Mesendoderm (in vitro differentiated cells): ENCODE measurements at regions not wholly inside any gene's neighbourhood (a gene's known extent, or its start where the extent isn't known, plus 50 kb on each side); places are given as distances from the start of the nearest gene placed in this dataset.
"Not testable (repeated sequence)": the region's sequence is repeated elsewhere in the genome, so short reads cannot be mapped to it uniquely, and the experiment has no call there.

ENCODE experiments used
- DNase-seq: peaks from one replicate; pipeline ENCODE4 v3.0.0; 2013
- H2AK5ac ChIP-seq: 2 replicates; pipeline ENCODE4 v1.6.1; 2013; ENCODE audit warnings: low read length, inconsistent platforms
- H2BK120ac ChIP-seq: 2 replicates; pipeline ENCODE4 v1.6.1; 2013; ENCODE audit warnings: low read depth, mild to moderate bottlenecking, low read length, moderate library complexity, mixed read lengths
- H2BK15ac ChIP-seq: replicated peaks from 2 replicates; pipeline ENCODE4 v1.6.1; 2013; ENCODE audit warnings: low read depth, mild to moderate bottlenecking, moderate library complexity
- H2BK5ac ChIP-seq: 2 replicates; pipeline ENCODE4 v1.6.1; 2013; ENCODE audit warnings: low read length, inconsistent platforms
- H3K18ac ChIP-seq: 2 replicates; pipeline ENCODE4 v1.6.1; 2013; ENCODE audit warnings: mild to moderate bottlenecking, low read length, mixed read lengths
- H3K23ac ChIP-seq: one replicate; pipeline ENCODE4 v1.6.1; 2013; ENCODE audit warnings: low read length
- H3K27ac ChIP-seq: 2 replicates; pipeline ENCODE4 v1.5.1; 2013; ENCODE audit warnings: low read depth, mild to moderate bottlenecking, inconsistent platforms, low read length, moderate library complexity
- H3K27me3 ChIP-seq: 2 replicates; pipeline ENCODE4 v1.6.1; 2013; ENCODE audit warnings: low read length, control low read depth, mild to moderate bottlenecking, inconsistent platforms; ENCODE audit not compliant: insufficient read depth, poor library complexity
- H3K36me3 ChIP-seq: 2 replicates; pipeline ENCODE4 v1.6.1; 2013; ENCODE audit warnings: low read length, inconsistent platforms; ENCODE audit not compliant: control insufficient read depth, insufficient read depth
- H3K4ac ChIP-seq: one replicate; pipeline ENCODE4 v1.6.1; 2013; ENCODE audit warnings: low read depth, mild to moderate bottlenecking, low read length, moderate library complexity
- H3K4me1 ChIP-seq: 2 replicates; pipeline ENCODE4 v1.6.1; 2013; ENCODE audit warnings: low read depth, low read length, inconsistent platforms; ENCODE audit not compliant: control insufficient read depth
- H3K4me2 ChIP-seq: 2 replicates; pipeline ENCODE4 v1.6.1; 2013; ENCODE audit warnings: low read length
- H3K4me3 ChIP-seq: 2 replicates; pipeline ENCODE4 v1.5.1; 2013; ENCODE audit warnings: mild to moderate bottlenecking, low read length
- H3K56ac ChIP-seq: one replicate; pipeline ENCODE4 v1.6.1; 2013; ENCODE audit warnings: low read length
- H3K79me1 ChIP-seq: 2 replicates; pipeline ENCODE4 v1.6.1; 2013; ENCODE audit warnings: low read length, inconsistent platforms
- H3K79me2 ChIP-seq: 2 replicates; pipeline ENCODE4 v1.6.1; 2013; ENCODE audit warnings: mild to moderate bottlenecking, low read length; ENCODE audit not compliant: control insufficient read depth, insufficient read depth
- H3K9ac ChIP-seq: 2 replicates; pipeline ENCODE4 v1.6.1; 2013; ENCODE audit warnings: low read length, inconsistent platforms
- H4K5ac ChIP-seq: one replicate; pipeline ENCODE4 v1.6.1; 2013; ENCODE audit warnings: low read length
- H4K8ac ChIP-seq: one replicate; pipeline ENCODE4 v1.6.1; 2013; ENCODE audit warnings: low read depth, mild to moderate bottlenecking, control low read depth, low read length, moderate library complexity
- WGBS: extraction: QIAGEN DNeasy Blood & Tissue Kit; methylation state at CpG from one replicate; pipeline ENCODE4 v1.1.7; 2013; ENCODE audit warnings: low lambda C conversion rate, missing lambda C conversion rate; ENCODE audit not compliant: insufficient coverage; ENCODE audit errors: extremely low coverage; 5-methylcytosine and 5-hydroxymethylcytosine counted together

DNA sequence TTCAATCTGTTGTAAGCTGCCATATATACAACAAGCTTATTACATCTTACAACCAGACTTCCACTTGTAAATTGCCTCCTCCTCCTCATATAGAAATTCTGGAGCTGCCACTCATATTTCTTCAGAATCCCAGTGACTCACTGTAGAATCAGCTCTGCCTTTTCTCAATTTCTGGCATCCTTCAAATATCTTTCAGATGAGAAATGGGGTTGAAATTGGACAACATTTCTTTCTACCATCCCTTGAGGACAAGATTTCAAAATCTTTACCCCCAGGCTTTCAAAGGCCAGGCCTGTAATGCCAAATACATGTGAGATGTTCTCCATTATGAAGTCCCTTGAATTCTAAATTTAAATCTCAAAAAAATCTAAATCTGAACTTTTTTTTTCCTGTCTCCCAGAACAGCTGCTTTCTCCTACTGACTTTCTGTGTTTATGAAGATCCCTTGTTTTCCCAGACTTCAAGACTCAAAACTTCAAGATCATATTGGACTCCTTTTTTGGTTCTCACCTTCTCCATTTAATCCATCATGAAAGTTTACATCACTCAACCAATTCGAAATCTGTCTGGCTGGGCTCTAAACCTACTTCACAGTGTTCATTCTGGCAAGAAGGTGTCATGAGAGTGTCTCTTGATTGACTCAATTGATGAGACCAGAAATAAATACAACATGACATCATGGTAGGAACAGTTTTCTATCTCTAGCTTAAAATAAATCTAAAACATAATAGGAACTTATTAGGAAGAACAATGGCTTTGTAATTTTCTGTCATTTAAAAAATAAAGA lies 109.8 kb downstream of the HMHB1 start:
- Histone ChIP-seq H3K27me3 (no peaks in the 10 kb centered on the region), H2BK5ac (no peak overlapping the region), H2AK5ac (no peak overlapping the region), H2BK15ac (peak overlapping the region; percentile 45), H3K36me3 (no peaks in the 10 kb centered on the region), H3K23ac (no peak overlapping the region), H3K4me2 (no peak overlapping the region), H3K56ac (no peak overlapping the region), H3K27ac (no peak overlapping the region), H2BK120ac (no peak overlapping the region), H3K79me2 (no peaks in the 10 kb centered on the region), H4K8ac (no peak overlapping the region), H3K4ac (no peak overlapping the region), H3K9ac (no peak overlapping the region), H3K4me3 (no peak overlapping the region), H4K5ac (no peak overlapping the region), H3K79me1 (no peaks in the 10 kb centered on the region), H3K18ac (peak overlapping the region; percentile 80), H3K4me1 (peaks cover 4% of the 10 kb centered on the region)
- no peak for DNase-seq
- WGBS: no CpG with 5 or more reads among the region's 1 CpG

DNA sequence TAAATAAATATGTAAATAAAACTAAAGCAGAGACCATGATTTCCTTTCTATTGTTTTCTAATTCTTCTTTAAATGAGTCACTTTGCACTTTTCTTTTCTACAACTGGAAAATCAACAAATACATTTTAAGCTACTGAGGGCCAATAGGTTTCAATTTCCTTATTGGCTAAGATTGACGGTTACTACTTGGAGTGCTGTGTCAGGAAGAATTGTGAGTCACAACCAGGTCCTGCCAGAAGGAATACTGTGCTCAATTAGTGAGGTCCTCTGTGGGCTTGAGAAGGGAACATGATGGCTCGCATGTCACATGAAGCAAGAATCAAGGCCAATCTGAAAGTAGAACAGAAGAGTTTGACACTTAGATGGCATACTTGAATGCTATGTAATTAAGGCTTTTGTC lies 110.8 kb downstream of the HMHB1 start:
- H2BK5ac ChIP-seq: no peak overlapping the region
- H3K4me3 ChIP-seq: no peak overlapping the region
- H3K4me2 ChIP-seq: no peak overlapping the region
- no peak overlapping the region for H3K9ac ChIP-seq
- no CpG with 5 or more reads among the region's 2 CpGs for WGBS
- no peak overlapping the region for H3K18ac ChIP-seq
- H3K4me1 ChIP-seq: peaks cover 4% of the 10 kb centered on the region
- H3K23ac ChIP-seq: no peak overlapping the region
- H3K79me2 ChIP-seq: no peaks in the 10 kb centered on the region
- H4K8ac ChIP-seq: no peak overlapping the region
- H2BK120ac ChIP-seq: no peak overlapping the region
- H3K36me3 ChIP-seq: no peaks in the 10 kb centered on the region
- H2AK5ac ChIP-seq: no peak overlapping the region
- H3K27me3 ChIP-seq: no peaks in the 10 kb centered on the region
- H3K56ac ChIP-seq: no peak overlapping the region
- H3K79me1 ChIP-seq: no peaks in the 10 kb centered on the region
- no peak overlapping the region for H4K5ac ChIP-seq
- no peak overlapping the region for H3K27ac ChIP-seq
- no peak overlapping the region for H3K4ac ChIP-seq
- no peak overlapping the region for H2BK15ac ChIP-seq
- DNase-seq: peak; percentile 64

DNA sequence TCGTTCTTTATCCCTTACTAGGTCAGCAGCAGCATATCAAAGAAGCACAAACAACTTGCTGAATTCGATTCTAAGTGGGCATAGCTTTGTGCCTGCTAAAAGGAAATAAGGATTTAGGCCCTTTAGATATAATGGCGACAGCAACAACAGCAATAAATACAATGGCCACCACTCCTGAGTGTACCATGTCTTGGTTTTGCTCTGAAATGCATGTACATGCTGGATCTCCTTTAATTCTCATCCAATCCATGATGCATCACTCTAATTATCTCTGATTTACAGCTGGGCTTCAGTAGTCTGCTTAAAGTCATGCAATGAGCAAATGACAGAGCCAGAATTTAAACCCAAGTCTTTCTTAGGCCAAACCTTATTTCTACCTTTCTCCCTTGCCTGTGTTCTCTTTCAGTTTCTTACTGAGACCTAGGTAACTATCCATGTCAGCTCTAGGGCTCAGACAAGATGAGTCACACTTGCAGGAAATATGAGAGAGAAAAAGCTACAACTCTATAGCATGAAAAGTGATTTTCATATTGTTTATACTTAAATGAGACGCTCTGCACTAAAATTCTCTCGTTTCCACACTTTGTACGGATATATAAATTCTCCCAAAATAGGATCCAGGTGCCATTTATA lies 111.8 kb downstream of the HMHB1 start:
- Histone ChIP-seq H2AK5ac (no peak overlapping the region), H3K36me3 (no peaks in the 10 kb centered on the region), H3K27ac (peak overlapping the region; percentile 77), H3K4me2 (no peak overlapping the region), H3K18ac (peak overlapping the region; percentile 97), H3K23ac (no peak overlapping the region), H3K4me1 (peaks cover 4% of the 10 kb centered on the region), H3K4ac (peak overlapping the region; percentile 71), H2BK5ac (peak overlapping the region; percentile 85), H3K9ac (peak overlapping the region; percentile 19), H2BK120ac (peak overlapping the region; percentile 90), H3K56ac (peak overlapping the region; percentile 6), H3K79me2 (no peaks in the 10 kb centered on the region), H4K8ac (no peak overlapping the region), H3K4me3 (no peak overlapping the region), H4K5ac (no peak overlapping the region), H3K79me1 (no peaks in the 10 kb centered on the region), H2BK15ac (peak overlapping the region; percentile 78), H3K27me3 (no peaks in the 10 kb centered on the region)
- DNase-seq: peak; percentile 26
- no CpG with 5 or more reads among the region's 6 CpGs for WGBS

DNA sequence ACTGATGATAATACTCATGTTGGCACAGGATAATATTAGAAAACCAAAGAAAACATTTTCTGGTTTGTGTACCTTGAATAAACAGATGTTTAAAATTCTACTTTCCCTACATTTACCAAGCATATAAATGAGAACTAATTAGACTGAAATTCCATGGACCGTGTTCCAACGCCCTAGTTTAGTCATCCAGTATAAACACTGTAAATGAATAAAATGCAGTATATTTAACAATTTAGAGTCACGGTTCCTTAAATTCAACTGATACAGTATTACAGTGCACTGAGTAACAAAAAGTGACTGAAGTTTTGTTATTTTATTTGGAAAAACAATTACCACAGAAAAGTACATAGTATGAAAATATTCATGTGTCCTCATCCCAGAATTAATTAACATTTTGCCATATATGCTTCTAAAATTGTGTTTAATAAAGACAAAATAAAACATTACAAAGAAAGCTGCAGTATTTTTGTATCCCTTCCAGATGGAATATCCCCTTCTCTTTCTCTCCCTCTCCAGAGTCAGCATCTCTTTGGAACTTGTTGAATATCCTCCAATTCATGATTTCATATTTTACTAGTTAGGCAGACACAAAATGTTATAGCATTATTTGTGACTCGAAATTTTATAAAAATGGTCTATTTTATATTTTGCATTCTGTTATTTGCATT lies 112.5 kb downstream of the HMHB1 start:
- Histone ChIP-seq H3K23ac (no peak overlapping the region), H4K5ac (no peak overlapping the region)

DNA sequence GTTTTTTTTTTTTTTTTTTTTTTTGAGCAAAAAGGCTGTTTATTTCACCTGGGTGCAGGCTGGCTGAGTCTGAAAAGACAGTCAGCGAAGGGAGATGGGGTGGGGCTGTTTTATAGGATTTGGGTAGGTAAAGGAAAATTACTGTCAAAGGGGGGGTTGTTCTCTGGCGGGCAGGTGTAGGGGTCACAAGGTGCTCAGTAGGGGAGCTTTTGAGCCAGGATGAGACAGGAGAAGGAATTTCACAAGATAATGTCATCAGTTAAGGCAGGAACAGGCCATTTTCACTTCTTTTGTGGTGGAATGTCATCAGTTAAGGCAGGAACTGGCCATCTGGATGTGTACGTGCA lies 113.0 kb downstream of the HMHB1 start:
- H3K18ac ChIP-seq, H2BK15ac ChIP-seq, H3K36me3 ChIP-seq, H3K4me3 ChIP-seq, H3K9ac ChIP-seq, H4K5ac ChIP-seq, H3K56ac ChIP-seq, H3K79me1 ChIP-seq, H3K23ac ChIP-seq, H3K4ac ChIP-seq, H3K4me2 ChIP-seq, H2AK5ac ChIP-seq, H2BK120ac ChIP-seq, H2BK5ac ChIP-seq, H3K27ac ChIP-seq, H4K8ac ChIP-seq, H3K4me1 ChIP-seq, H3K27me3 ChIP-seq, H3K79me2 ChIP-seq: not testable (repeated sequence)
- peak; percentile 73 for DNase-seq
- no CpG with 5 or more reads among the region's 3 CpGs for WGBS

More for the DNA sequence above, 112.5 kb downstream of the HMHB1 start:
- Histone ChIP-seq H3K79me2 (no peaks in the 10 kb centered on the region), H2BK5ac (no peak overlapping the region), H3K56ac (no peak overlapping the region), H3K79me1 (no peaks in the 10 kb centered on the region), H2AK5ac (no peak overlapping the region), H3K4me2 (no peak overlapping the region), H3K18ac (no peak overlapping the region), H4K8ac (no peak overlapping the region), H3K36me3 (no peaks in the 10 kb centered on the region), H3K4me3 (no peak overlapping the region), H2BK15ac (no peak overlapping the region), H3K4ac (no peak overlapping the region), H3K4me1 (peaks cover 4% of the 10 kb centered on the region), H3K9ac (no peak overlapping the region), H3K27ac (no peak overlapping the region), H2BK120ac (no peak overlapping the region), H3K27me3 (no peaks in the 10 kb centered on the region)
- no peak for DNase-seq
- no CpG with 5 or more reads among the region's 4 CpGs for WGBS
